ENCODE measurements at regions not wholly inside any gene's neighbourhood (a gene's known extent, or its start where the extent isn't known, plus 50 kb on each side); places are given as distances from the start of the nearest gene placed in this dataset.

DNA sequence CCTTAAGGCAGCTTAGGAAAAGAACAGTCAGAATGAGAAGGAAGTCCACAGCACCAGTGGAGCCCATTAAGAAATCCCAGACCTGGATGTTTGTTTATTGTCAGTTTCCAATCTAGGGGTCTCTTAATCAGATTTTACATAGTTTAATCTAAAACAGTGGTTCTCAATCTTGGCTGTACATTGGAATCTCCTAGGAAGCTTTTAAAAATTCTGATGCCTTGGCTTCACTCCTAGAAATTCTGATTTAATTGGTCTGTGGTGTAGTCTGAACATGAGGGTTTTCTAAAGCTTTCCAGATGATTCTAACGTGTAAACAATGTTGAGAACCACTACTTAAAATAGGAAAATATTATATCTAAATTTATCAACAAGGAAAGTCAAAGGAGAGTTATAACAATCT, 56.6 kb upstream of the SPRED1 start:
- H4K20me1 ChIP-seq (ENCODE audit: control insufficient read depth, insufficient read depth, low read length, poor library complexity, severe bottlenecking) = no peaks in the 10 kb centered on the region
- TF ChIP-seq EZH2 (IDR thresholded peaks at IDR 0.05; ENCODE audit: borderline replicate concordance, insufficient read depth, low read depth, low read length, poor library complexity, severe bottlenecking) = no peak
- TF ChIP-seq, protein P1, sequence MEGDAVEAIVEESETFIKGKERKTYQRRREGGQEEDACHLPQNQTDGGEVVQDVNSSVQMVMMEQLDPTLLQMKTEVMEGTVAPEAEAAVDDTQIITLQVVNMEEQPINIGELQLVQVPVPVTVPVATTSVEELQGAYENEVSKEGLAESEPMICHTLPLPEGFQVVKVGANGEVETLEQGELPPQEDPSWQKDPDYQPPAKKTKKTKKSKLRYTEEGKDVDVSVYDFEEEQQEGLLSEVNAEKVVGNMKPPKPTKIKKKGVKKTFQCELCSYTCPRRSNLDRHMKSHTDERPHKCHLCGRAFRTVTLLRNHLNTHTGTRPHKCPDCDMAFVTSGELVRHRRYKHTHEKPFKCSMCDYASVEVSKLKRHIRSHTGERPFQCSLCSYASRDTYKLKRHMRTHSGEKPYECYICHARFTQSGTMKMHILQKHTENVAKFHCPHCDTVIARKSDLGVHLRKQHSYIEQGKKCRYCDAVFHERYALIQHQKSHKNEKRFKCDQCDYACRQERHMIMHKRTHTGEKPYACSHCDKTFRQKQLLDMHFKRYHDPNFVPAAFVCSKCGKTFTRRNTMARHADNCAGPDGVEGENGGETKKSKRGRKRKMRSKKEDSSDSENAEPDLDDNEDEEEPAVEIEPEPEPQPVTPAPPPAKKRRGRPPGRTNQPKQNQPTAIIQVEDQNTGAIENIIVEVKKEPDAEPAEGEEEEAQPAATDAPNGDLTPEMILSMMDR (IDR thresholded peaks at IDR 0.05) = no peak
- DNase-seq = no peak
- no peak overlapping the region for H3K27ac Mint-ChIP-seq
- H3K27ac ChIP-seq (ENCODE audit: low read length in 2 of 2) = no peak overlapping the region
- H3K9ac ChIP-seq (ENCODE audit: low read length) = no peak overlapping the region
- H3K4me3 Mint-ChIP-seq = no peak overlapping the region
- no peak overlapping the region for H3K4me3 ChIP-seq (ENCODE audit: control extremely low read depth in 1 of 5, extremely low read depth in 1 of 5, insufficient read depth in 1 of 5, low read depth in 2 of 5, low read length in 4 of 5)
- H2AFZ ChIP-seq (ENCODE audit: insufficient read depth, low read depth, low read length, poor library complexity, severe bottlenecking) = no peak overlapping the region
- no peaks in the 10 kb centered on the region for H3K4me1 ChIP-seq (ENCODE audit: control insufficient read depth in 2 of 2, insufficient read depth in 2 of 2, low read length in 2 of 2)
- ChIA-PET POLR2A (no interaction called here), CTCF (interaction anchor here (1.1 kb wide), 1 partner anchor 15 kb away, joined by 3 read pairs; no protein-coding TSS in a partner anchor)
- H3K27me3 ChIP-seq (replicated peaks in 1 of 4; ENCODE audit: control extremely low read depth in 1 of 4, control insufficient read depth in 3 of 4, insufficient read depth in 4 of 4, low read length in 3 of 4) = peaks cover 0 to 9% (median 0%) of the 10 kb centered on the region in 4 experiments
- no peak for ATAC-seq (ENCODE audit: low read depth)
- no peaks in the 10 kb centered on the region for H3K4me1 Mint-ChIP-seq
- no peak overlapping the region for H3K4me2 ChIP-seq (replicated peaks; ENCODE audit: low read depth, low read length, poor library complexity, severe bottlenecking)
- H3K9me3 ChIP-seq (ENCODE audit: control extremely low read depth in 1 of 3, control insufficient read depth in 2 of 3, insufficient read depth in 1 of 3, low read length in 2 of 3) = no peaks in the 10 kb centered on the region
- no CpG with 5 or more reads among the region's 1 CpG for WGBS (ENCODE audit: insufficient coverage)
- intact Hi-C loops (cut with micrococcal nuclease) = no loop called here
- H3K9me3 Mint-ChIP-seq (ENCODE audit: insufficient read depth) = no peaks in the 10 kb centered on the region
- H3K36me3 ChIP-seq (replicated peaks in 1 of 2; ENCODE audit: control extremely low read depth in 1 of 2, control insufficient read depth in 1 of 2, extremely low read depth in 1 of 2, insufficient read depth in 2 of 2, low read length in 1 of 2) = no peaks in the 10 kb centered on the region
- peaks cover 27% of the 10 kb centered on the region for H3K27me3 Mint-ChIP-seq
- no peaks in the 10 kb centered on the region for H3K79me2 ChIP-seq (ENCODE audit: control insufficient read depth, insufficient read depth, low read length)

DNA sequence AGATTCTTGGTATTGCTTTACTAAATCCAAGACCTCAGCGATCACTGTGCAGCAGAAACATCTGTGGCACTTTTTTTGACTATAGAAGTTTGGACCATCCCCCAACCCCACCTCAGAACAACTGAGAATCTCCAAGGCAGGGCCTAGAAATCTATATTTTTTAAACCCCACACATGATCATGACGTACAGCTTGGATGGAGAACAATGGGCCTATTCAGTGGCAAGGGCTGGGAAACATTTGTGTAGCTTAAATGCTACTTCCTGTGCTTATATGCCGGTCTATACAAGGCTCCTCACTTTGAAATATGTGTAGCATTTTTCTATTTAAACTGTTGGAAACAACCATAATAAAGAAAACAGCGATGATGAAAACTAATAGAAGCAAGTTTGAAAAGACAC, 55.1 kb upstream of the SPRED1 start:
- POLR2A ChIA-PET = no interaction called here
- H3K27ac ChIP-seq (ENCODE audit: low read length in 2 of 2) = no peak overlapping the region
- H3K4me2 ChIP-seq (replicated peaks; ENCODE audit: low read depth, low read length, poor library complexity, severe bottlenecking) = no peak overlapping the region
- no peaks in the 10 kb centered on the region for H3K9me3 ChIP-seq (ENCODE audit: control extremely low read depth in 1 of 3, control insufficient read depth in 2 of 3, insufficient read depth in 1 of 3, low read length in 2 of 3)
- H3K36me3 ChIP-seq (replicated peaks in 1 of 2; ENCODE audit: control extremely low read depth in 1 of 2, control insufficient read depth in 1 of 2, extremely low read depth in 1 of 2, insufficient read depth in 2 of 2, low read length in 1 of 2) = no peaks in the 10 kb centered on the region
- Mint-ChIP-seq H3K4me3 (no peak overlapping the region), H3K27ac (no peak overlapping the region), H3K4me1 (no peaks in the 10 kb centered on the region), H3K27me3 (peaks cover 30% of the 10 kb centered on the region), H3K9me3 (ENCODE audit: insufficient read depth) (no peaks in the 10 kb centered on the region)
- intact Hi-C loops (cut with micrococcal nuclease) = no loop called here
- CTCF ChIA-PET = no interaction called here
- no peak overlapping the region for H3K4me3 ChIP-seq (ENCODE audit: control extremely low read depth in 1 of 5, extremely low read depth in 1 of 5, insufficient read depth in 1 of 5, low read depth in 2 of 5, low read length in 4 of 5)
- no CpG with 5 or more reads among the region's 4 CpGs for WGBS (ENCODE audit: insufficient coverage)
- TF ChIP-seq, protein P1 (IDR thresholded peaks at IDR 0.05) = no peak
- no peak for TF ChIP-seq EZH2 (IDR thresholded peaks at IDR 0.05; ENCODE audit: borderline replicate concordance, insufficient read depth, low read depth, low read length, poor library complexity, severe bottlenecking)
- H3K9ac ChIP-seq (ENCODE audit: low read length) = no peak overlapping the region
- peaks cover 0 to 9% (median 0%) of the 10 kb centered on the region in 4 experiments for H3K27me3 ChIP-seq (replicated peaks in 1 of 4; ENCODE audit: control extremely low read depth in 1 of 4, control insufficient read depth in 3 of 4, insufficient read depth in 4 of 4, low read length in 3 of 4)
- DNase-seq (no peak), ATAC-seq (ENCODE audit: low read depth) (no peak)
- H2AFZ ChIP-seq (ENCODE audit: insufficient read depth, low read depth, low read length, poor library complexity, severe bottlenecking) = no peak overlapping the region
- no peaks in the 10 kb centered on the region for H4K20me1 ChIP-seq (ENCODE audit: control insufficient read depth, insufficient read depth, low read length, poor library complexity, severe bottlenecking)
- no peaks in the 10 kb centered on the region for H3K79me2 ChIP-seq (ENCODE audit: control insufficient read depth, insufficient read depth, low read length)
- H3K4me1 ChIP-seq (ENCODE audit: control insufficient read depth in 2 of 2, insufficient read depth in 2 of 2, low read length in 2 of 2) = no peaks in the 10 kb centered on the region
